GM21367 (cell line): ENCODE measurements at regions not wholly inside any gene's neighbourhood (a gene's known extent, or its start where the extent isn't known, plus 50 kb on each side); places are given as distances from the start of the nearest gene placed in this dataset.

ENCODE experiments used
- ATAC-seq: cut with Tn5 transposase; IDR thresholded peaks from one replicate; pipeline ENCODE4 v1.9.1; 2021; ENCODE audit not compliant: unreplicated experiment

GRCh38 chr1:96236156-96236739 is 485.3 kb upstream of the PTBP2 start:
- ATAC-seq, result no peak

- ATAC-seq, result no peak
Measured at GRCh38 chr1:96238426-96238825, 483.2 kb upstream of the PTBP2 start.

DNA sequence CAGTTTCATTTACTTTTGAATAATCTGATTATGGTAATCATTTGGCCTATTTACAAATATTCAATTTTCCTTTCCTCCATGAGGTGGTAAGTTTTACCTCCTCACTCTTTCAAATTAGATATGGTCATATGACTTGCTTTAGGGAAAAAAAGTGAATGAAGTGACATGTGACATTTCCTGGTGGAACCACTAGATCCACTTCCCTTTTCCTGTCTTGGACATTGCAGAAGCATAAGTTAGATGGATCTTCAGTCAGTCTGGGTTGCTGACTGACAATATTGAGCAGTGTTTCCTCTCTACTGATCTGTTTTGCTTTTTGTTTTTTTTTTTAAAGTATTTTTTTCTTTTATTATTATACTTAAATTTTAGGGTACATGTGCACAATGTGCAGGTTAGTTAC is 481.1 kb upstream of the PTBP2 start:
- ATAC-seq, result no peak

- no peak for ATAC-seq
Measured at GRCh38 chr1:96253246-96254035, 468.1 kb upstream of the PTBP2 start.

GRCh38 chr1:96256130-96256790 is 465.3 kb upstream of the PTBP2 start:
- ATAC-seq, result no peak

GRCh38 chr1:96259399-96259798 is 462.2 kb upstream of the PTBP2 start:
- ATAC-seq, result no peak

- ATAC-seq, result no peak
Measured at GRCh38 chr1:96281491-96281890, 440.1 kb upstream of the PTBP2 start.

DNA sequence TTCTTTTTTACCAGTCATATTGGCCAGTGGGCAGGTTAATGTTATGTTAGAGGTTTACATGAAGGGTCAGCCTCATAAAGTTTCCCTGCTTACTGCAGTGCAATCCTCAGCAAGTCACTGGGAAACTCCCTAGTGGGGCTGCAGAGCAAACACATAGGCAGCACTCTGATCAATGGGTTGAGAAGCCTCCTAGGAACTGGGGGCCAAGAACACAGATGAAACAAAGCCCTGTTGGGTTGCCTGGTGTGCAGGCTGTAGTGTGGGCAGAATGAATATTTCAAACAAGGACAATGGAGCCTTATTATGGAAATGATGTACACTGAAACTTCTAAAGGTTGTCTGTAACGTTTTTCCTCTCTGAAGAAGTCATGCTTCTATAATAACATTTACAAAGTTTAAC is 431.6 kb upstream of the PTBP2 start:
- no peak for ATAC-seq

DNA sequence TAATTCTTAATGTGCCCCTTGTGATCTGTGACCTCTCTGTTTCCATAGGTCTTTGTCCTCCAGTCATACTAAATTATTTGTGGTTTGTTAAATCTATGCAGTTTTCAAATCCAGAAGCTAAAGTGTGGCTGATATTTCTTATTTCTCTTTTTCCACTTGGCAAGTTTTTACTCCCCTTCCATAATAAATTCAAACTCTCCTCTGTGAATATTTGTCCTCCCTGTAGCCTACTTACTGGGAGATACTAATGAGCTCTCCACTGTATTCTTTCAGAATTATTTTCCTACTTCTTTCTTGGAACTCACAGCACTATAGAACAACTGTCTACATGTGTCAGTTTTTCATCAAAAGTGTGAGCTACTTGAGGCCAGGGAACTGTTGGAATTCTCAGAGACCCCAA is 430.8 kb upstream of the PTBP2 start:
- no peak for ATAC-seq

GRCh38 chr1:96291468-96291867 is 430.1 kb upstream of the PTBP2 start:
- no peak for ATAC-seq

DNA sequence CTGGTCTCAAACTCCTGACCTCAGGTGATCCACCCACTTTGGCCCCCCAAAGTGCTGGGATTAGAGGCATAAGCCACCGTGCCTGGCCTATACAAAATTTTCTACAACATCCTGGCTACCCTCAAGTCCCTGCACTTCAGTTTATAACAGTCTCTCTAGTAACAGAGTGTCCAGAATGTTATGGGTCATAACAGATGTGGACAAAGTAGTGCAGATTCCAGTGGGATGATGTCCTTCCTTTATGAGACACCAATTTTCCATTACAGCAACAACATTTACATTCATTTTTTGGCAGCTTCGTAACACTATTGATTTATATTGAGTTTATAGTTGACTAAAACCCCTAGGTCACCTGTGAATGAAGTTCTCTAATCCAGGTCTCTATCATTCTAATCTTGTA is 429.4 kb upstream of the PTBP2 start:
- ATAC-seq, result no peak

DNA sequence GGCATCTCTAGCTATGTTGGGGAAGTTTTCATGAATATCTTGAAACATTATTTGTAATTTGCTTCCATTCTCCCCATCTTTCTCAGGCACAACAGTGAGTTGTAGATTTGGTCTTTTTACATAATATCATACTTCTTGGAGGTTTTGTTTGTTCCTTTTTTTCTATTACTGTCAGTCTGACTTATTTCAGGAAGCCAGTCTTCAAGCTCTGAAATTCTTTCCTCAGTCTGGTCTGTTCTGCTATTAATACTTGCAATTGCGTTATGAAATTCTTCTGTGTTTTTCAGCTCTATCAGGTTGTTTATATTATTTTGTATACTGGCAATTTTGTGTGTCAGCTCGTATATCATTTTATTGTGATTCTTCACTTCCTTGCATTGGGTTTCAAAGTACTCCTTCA is 424.6 kb upstream of the PTBP2 start:
- no peak for ATAC-seq

- no peak for ATAC-seq
Measured at GRCh38 chr1:96306809-96307560, 414.6 kb upstream of the PTBP2 start.

DNA sequence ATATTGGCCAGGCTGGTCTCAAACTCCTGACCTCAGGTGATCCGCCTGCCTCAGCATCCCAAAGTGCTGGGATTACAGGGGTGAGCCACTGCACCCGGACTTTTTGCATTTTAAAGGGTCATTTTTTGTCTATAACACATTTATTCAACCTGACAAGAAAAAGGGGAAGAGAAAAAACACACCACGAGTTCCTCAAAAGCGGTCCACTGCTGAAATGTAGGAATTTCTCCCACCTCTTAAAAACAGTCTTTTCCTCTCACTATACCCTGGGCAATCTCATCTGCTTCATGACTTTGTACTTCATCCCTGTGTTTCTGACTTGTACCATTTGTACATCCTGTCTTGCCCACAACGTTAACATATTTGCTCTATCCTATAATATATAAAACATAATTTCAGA is 413.3 kb upstream of the PTBP2 start:
- no peak for ATAC-seq

DNA sequence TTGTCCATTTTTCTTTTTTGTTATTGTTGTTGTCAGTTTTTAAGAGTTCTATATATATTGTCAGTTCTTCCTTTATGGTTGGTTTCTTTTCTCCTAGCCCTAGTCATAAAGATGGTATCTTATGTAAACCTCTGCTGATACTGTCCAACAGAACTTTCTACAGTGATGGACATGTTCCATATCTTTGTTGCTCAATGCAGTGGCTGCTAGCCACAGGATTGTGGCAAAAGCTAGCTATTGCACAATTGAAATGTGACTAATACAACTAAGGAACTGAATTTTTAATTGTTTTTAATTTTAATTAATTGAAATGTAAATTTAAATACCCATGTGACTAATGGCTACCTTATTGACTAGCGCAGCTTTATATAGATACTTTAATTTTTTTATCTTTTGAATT is 411.8 kb upstream of the PTBP2 start:
- ATAC-seq, result no peak

DNA sequence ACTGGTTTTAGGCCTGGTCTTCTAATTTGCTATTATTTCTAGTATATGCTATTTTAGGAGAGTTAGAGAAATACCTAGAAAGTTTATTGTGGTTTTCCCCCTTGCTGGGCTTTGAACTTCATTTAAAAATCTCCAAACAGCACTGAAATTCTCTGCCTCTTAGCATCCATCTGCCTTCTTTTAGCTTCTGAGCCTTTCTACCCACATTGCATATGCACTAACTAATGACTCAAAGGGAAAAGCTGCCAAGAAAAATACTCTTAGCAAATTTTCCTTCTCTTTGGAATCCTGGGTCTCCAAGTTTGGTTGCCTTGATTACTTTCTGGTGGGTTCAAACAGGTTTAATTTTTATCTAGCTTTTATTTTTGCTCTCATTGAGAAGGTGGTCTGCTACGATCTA is 408.4 kb upstream of the PTBP2 start:
- no peak for ATAC-seq

DNA sequence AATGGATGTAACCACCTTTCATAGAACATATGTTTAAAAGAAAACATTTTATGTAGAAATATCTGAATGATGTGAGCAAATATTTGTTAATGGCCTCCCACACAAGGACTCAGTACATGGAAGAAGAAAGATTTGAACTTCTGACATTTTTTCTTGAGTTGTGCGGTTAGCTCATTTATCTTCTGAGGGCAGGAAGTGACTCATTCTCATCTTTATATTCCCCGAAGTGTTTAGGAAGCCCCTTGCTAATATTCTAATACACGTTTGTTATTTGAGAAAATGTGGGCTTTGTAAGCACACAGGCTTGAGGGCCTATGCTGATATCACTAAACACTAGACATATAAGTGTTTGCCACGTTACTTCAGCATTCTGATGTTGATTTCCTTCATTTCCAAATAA is 392.5 kb upstream of the PTBP2 start:
- no peak for ATAC-seq

GRCh38 chr1:96331596-96331995 is 390.0 kb upstream of the PTBP2 start:
- ATAC-seq, result no peak

- ATAC-seq, result no peak
Measured at GRCh38 chr1:96333522-96334235, 387.9 kb upstream of the PTBP2 start.

GRCh38 chr1:96334236-96334557 is 387.4 kb upstream of the PTBP2 start:
- no peak for ATAC-seq

DNA sequence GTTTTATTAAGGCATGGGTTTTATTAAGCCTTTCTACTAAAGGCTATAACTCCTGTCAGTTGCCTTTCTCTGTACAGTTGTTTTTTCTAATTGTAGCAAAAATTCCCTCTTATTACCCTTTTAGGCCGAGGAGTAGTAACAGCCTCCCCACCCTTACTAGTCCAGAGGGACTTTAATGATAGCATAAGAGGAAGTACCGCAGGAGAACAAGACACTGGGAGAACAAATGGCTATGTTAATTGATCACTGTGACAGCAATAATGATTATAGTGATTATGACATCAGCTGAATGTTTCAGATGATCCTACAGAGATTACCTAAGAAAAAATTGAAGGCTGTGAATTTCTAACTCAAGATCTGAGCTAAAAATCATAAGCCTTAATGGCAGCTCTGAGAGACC is 383.0 kb upstream of the PTBP2 start:
- ATAC-seq, result no peak
